ENCODE measurements at regions not wholly inside any gene's neighbourhood (a gene's known extent, or its start where the extent isn't known, plus 50 kb on each side); places are given as distances from the start of the nearest gene placed in this dataset.

GRCh38 chr1:244349581-244350001 is 102.1 kb downstream of the ADSS2 start:
- 39 to 57% methylated on average over 8 of the region's 8 CpGs for WGBS, 2 donors
- intact Hi-C loops (cut with DNase I; ENCODE audit: low total_unique reads), result no loop called here
- DNase-seq (ENCODE audit: low spot score in 2 of 2), result peak in 1 of 2 donors; percentile 56
- H3K4me3 ChIP-seq (ENCODE audit: low read depth, poor library complexity, severe bottlenecking), result no peak overlapping the region
- no peak for TF ChIP-seq CTCF (IDR thresholded peaks at IDR 0.05)
- no peak for TF ChIP-seq POLR2A (IDR thresholded peaks at IDR 0.05)

- no peak overlapping the region for H3K4me3 ChIP-seq (ENCODE audit: low read depth, poor library complexity, severe bottlenecking)
- DNase-seq (ENCODE audit: low spot score in 2 of 2), result peak in 1 of 2 donors; percentile 39
- TF ChIP-seq CTCF (IDR thresholded peaks at IDR 0.05), result no peak
- TF ChIP-seq POLR2A (IDR thresholded peaks at IDR 0.05), result no peak
- WGBS, 2 donors, result 71 to 81% methylated on average over 6 of the region's 6 CpGs
- intact Hi-C loops (cut with DNase I; ENCODE audit: low total_unique reads), result no loop called here
These were observed 101.7 kb downstream of the ADSS2 start for GRCh38 chr1:244350027-244350426.

GRCh38 chr1:244352156-244352830 is 99.4 kb downstream of the ADSS2 start:
- TF ChIP-seq POLR2A (IDR thresholded peaks at IDR 0.05), result no peak
- no peak for TF ChIP-seq CTCF (IDR thresholded peaks at IDR 0.05)
- intact Hi-C loops (cut with DNase I; ENCODE audit: low total_unique reads), result no loop called here
- peak in 1 of 2 donors; percentile 21 for DNase-seq (ENCODE audit: low spot score in 2 of 2)
- WGBS, 2 donors, result 78 to 79% methylated on average over 7 of the region's 7 CpGs
- H3K4me3 ChIP-seq (ENCODE audit: low read depth, poor library complexity, severe bottlenecking), result no peak overlapping the region

- peak; percentile 81 to 90 for DNase-seq (ENCODE audit: low spot score in 2 of 2)
- intact Hi-C loops (cut with DNase I; ENCODE audit: low total_unique reads), result no loop called here
- no peak for TF ChIP-seq CTCF (IDR thresholded peaks at IDR 0.05)
- TF ChIP-seq POLR2A (IDR thresholded peaks at IDR 0.05), result no peak
- 11 to 14% methylated on average over 7 of the region's 7 CpGs for WGBS, 2 donors
- no peak overlapping the region for H3K4me3 ChIP-seq (ENCODE audit: low read depth, poor library complexity, severe bottlenecking)
These were observed 98.1 kb downstream of the ADSS2 start for GRCh38 chr1:244353551-244354091.

GRCh38 chr1:244354810-244355278 is 96.9 kb downstream of the ADSS2 start:
- 77 to 90% methylated on average over 5 of the region's 5 CpGs for WGBS, 2 donors
- intact Hi-C loops (cut with DNase I; ENCODE audit: low total_unique reads), result no loop called here
- TF ChIP-seq CTCF (IDR thresholded peaks at IDR 0.05), result no peak
- no peak for TF ChIP-seq POLR2A (IDR thresholded peaks at IDR 0.05)
- DNase-seq (ENCODE audit: low spot score in 2 of 2), result peak in 1 of 2 donors; percentile 57
- no peak overlapping the region for H3K4me3 ChIP-seq (ENCODE audit: low read depth, poor library complexity, severe bottlenecking)

Data from lower leg skin (tissue), 4 donors.